ENCODE measurements at regions not wholly inside any gene's neighbourhood (a gene's known extent, or its start where the extent isn't known, plus 50 kb on each side); places are given as distances from the start of the nearest gene placed in this dataset.

- TF ChIP-seq EP300 (IDR thresholded peaks at IDR 0.05) (no peak), CTCF (IDR thresholded peaks at IDR 0.05) (no peak), POLR2A (IDR thresholded peaks at IDR 0.05) (no peak)
Observed at GRCh38 chr21:16829532-16829931, 683.3 kb upstream of the CXADR start.
